Ovary (tissue), 7 donors: ENCODE measurements at regions not wholly inside any gene's neighbourhood (a gene's known extent, or its start where the extent isn't known, plus 50 kb on each side); places are given as distances from the start of the nearest gene placed in this dataset.
"Not testable (repeated sequence)": the region's sequence is repeated elsewhere in the genome, so short reads cannot be mapped to it uniquely, and the experiment has no call there.

ENCODE experiments used
- DNase-seq, 5 donors: peaks; one replicate each; pipeline ENCODE4 v3.0.0-alpha.2; 2019 to 2020
- H3K27ac ChIP-seq, 2 donors: fragments of 200-600 bp; one replicate each; pipeline versions ENCODE4 v1.5.1 to v1.8.0; 2019 to 2022
- H3K27me3 ChIP-seq: fragments of 200-600 bp; one replicate; pipeline ENCODE4 v1.8.0; 2022
- H3K36me3 ChIP-seq: fragments of 200-600 bp; sonication (generic); one replicate; pipeline ENCODE4 v1.5.1; 2019
- H3K4me1 ChIP-seq: one replicate; pipeline ENCODE4 v1.8.1; 2013; ENCODE audit warnings: mild to moderate bottlenecking, moderate library complexity; ENCODE audit not compliant: insufficient read depth
- H3K4me3 ChIP-seq: fragments of 200-600 bp; sonication (generic); one replicate; pipeline ENCODE4 v1.5.1; 2017
- H3K9me3 ChIP-seq, 2 donors: fragments of 200-600 bp in 1 of 2; sonication (generic) in 1 of 2; one replicate each; pipeline versions ENCODE4 v1.5.1 to v1.8.1; 2013 to 2019; ENCODE audit warnings: mild to moderate bottlenecking in 1 of 2, moderate library complexity in 1 of 2
- EP300 ChIP-seq: sonication (generic); formaldehyde crosslinking; IDR thresholded peaks from one replicate; pipeline ENCODE4 v1.6.1; 2017; ENCODE audit warnings: antibody characterized with exemption
- POLR2A ChIP-seq: fragments of 450-650 bp; IDR thresholded peaks from one replicate; pipeline ENCODE4 v1.6.1; 2017; ENCODE audit warnings: antibody characterized with exemption, mild to moderate bottlenecking, moderate library complexity
- WGBS, 3 donors: extraction: QIAGEN DNeasy Blood & Tissue Kit in 1 of 3; methylation state at CpG; one replicate each; pipeline versions ENCODE4 v1.1.5 to v1.1.7; 2013 to 2017; 5-methylcytosine and 5-hydroxymethylcytosine counted together
- intact Hi-C, 4 donors: fragments of 100-400 bp; cut with DNase I; formaldehyde crosslinking; loops; one replicate each; pipeline versions ENCODE4 v1.11.0 to v1.15.1; 2022 to 2023
- TF ChIP-seq, protein P1 (sequence below), 3 donors: fragments of 450-650 bp in 2 of 3; fragments of 200-600 bp in 1 of 3; IDR thresholded peaks; one replicate each; pipeline versions ENCODE4 v1.5.1 to v1.8.0; 2016 to 2022; ENCODE audit warnings: antibody characterized with exemption in 3 of 3, mild to moderate bottlenecking in 1 of 3
- donor health status: DM: no; HTN: no; CAD: no; lungs with moderate emphysema.
- donor health status: DM: no; HTN: no; CAD: no.
- donor health status: Bipolar disorder and iron deficiency.
- donor health status: DM: no; HTN: no; CAD: no.
- donor health status: DM: yes; HTN: yes; CAD: no.

DNA sequence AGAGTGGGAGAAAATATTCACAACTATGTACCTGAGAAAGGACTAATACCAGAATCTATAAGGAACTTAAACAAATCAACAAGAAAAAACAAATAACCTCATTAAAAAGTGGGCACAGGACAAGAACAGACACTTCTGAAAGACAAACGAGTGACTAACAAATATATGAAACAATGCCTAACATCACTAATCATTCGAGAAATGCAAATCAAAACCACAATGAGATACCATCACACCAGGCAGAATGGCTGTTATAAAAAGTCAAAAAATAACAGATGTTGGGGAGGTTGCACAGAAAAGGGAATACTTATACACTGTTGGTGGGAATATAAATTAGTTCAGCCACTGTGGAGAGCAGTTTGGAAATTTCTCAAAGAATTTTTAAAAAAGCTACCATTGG, 83.5 kb upstream of the WSCD1 start:
- Histone ChIP-seq H3K4me1 (no peaks in the 10 kb centered on the region), H3K4me3 (no peak overlapping the region), H3K27me3 (no peaks in the 10 kb centered on the region), H3K27ac (no peak overlapping the region), H3K9me3 (no peaks in the 10 kb centered on the region), H3K36me3 (no peaks in the 10 kb centered on the region)
- 80 to 92% (median 83%) methylated on average over 2 of the region's 2 CpGs for WGBS, 3 donors
- intact Hi-C loops = no loop called here
- TF ChIP-seq, protein P1, sequence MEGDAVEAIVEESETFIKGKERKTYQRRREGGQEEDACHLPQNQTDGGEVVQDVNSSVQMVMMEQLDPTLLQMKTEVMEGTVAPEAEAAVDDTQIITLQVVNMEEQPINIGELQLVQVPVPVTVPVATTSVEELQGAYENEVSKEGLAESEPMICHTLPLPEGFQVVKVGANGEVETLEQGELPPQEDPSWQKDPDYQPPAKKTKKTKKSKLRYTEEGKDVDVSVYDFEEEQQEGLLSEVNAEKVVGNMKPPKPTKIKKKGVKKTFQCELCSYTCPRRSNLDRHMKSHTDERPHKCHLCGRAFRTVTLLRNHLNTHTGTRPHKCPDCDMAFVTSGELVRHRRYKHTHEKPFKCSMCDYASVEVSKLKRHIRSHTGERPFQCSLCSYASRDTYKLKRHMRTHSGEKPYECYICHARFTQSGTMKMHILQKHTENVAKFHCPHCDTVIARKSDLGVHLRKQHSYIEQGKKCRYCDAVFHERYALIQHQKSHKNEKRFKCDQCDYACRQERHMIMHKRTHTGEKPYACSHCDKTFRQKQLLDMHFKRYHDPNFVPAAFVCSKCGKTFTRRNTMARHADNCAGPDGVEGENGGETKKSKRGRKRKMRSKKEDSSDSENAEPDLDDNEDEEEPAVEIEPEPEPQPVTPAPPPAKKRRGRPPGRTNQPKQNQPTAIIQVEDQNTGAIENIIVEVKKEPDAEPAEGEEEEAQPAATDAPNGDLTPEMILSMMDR (IDR thresholded peaks at IDR 0.05) = no peak
- no peak for TF ChIP-seq POLR2A
- TF ChIP-seq EP300 = no peak
- no peak for DNase-seq

DNA sequence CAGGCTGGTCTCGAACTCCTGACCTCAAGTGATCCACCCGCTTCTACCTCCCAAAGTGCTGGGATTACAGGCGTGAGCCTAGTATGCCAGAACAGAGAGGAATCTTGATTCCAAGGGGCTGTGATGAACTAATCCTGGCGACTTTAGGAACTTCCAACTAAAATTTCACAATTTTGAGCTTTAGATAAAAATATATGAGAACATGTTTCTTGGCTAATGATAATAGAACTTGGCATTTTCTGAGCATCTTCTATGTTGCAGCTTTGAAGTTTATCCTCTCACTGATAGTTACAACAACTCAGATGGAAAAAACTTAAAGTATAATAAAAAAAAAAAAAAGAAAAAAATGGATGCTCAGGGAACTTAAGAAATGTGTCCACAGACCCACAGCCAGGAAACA, 69.8 kb upstream of the WSCD1 start:
- 40 to 53% (median 41%) methylated on average over 4 of the region's 4 CpGs for WGBS, 3 donors
- Histone ChIP-seq H3K4me3 (no peak overlapping the region), H3K9me3 (no peaks in the 10 kb centered on the region), H3K27ac (no peak overlapping the region), H3K27me3 (no peaks in the 10 kb centered on the region), H3K4me1 (no peaks in the 10 kb centered on the region), H3K36me3 (no peaks in the 10 kb centered on the region)
- DNase-seq = no peak
- TF ChIP-seq, protein P1 (IDR thresholded peaks at IDR 0.05) = no peak
- TF ChIP-seq EP300 (no peak), POLR2A (no peak)
- intact Hi-C loops = no loop called here

DNA sequence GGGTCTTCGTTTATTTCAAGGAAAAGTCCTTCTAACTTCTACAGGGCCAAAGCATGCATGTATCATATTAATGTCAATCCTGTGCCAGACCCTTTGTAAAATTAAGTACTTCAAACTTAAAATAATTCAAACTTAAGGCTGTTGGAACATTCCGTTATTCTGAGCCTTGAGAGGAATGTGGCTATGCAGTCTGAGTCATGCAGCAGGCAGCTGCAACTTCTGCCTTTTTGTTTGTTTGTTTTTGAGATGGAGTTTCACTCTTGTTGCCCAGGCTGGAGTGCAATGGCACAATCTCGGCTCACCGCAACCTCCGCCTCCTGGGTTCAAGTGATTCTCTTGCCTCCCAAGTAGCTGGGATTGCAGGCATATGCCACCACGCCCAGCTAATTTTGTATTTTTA, 67.0 kb upstream of the WSCD1 start:
- H3K36me3 ChIP-seq, H3K27me3 ChIP-seq, DNase-seq, H3K4me1 ChIP-seq, H3K27ac ChIP-seq, intact Hi-C loops, H3K4me3 ChIP-seq, H3K9me3 ChIP-seq: not testable (repeated sequence)
- WGBS, 3 donors = 56 to 70% (median 65%) methylated on average over 6 of the region's 6 CpGs

DNA sequence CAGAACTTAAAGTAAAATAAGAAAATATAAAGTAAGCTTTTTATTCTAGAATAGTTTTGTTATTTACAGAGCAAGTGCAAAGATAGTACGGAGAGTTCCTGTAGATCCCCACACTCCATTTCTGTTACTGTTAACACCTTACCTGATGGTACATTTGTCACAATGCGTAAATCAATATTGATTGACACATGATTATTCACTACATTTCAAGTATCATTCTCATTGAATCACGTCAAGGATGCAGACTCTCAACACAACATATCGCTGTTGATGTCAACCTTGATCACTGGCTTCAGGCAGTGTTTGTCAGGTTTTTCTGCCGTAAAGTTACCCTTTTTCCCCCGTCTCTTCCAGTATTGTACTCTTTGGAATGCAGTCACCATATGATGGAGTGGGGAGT, 64.2 kb upstream of the WSCD1 start:
- no peaks in the 10 kb centered on the region for H3K27me3 ChIP-seq
- H3K36me3 ChIP-seq = no peaks in the 10 kb centered on the region
- no peaks in the 10 kb centered on the region for H3K4me1 ChIP-seq
- WGBS, 3 donors = 75 to 91% (median 84%) methylated on average over 6 of the region's 6 CpGs
- TF ChIP-seq, protein P1 (IDR thresholded peaks at IDR 0.05) = no peak
- no peak for TF ChIP-seq POLR2A
- no peak for TF ChIP-seq EP300
- H3K4me3 ChIP-seq = no peak overlapping the region
- no peak for DNase-seq
- no peak overlapping the region for H3K27ac ChIP-seq
- intact Hi-C loops = no loop called here
- H3K9me3 ChIP-seq = no peaks in the 10 kb centered on the region

DNA sequence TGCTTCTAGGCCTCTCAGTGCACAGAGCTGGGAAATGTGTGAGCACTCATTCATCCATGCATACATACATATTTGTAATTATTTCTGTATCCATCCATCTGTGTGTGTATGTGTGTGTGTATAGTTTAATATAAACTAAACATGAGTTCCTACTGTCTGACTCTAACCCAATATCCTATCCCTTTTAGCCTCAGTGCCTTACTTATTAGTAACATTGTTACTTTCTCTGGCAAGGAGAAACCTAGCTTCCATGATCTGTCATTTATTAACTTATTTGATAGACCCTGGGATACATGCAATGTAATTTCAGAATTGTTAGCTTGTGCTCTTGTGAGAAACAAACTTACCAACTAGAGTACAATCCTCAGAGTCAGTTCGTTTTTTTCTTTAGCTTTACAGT, 59.0 kb upstream of the WSCD1 start:
- H3K4me1 ChIP-seq = no peaks in the 10 kb centered on the region
- H3K4me3 ChIP-seq = no peak overlapping the region
- no peak overlapping the region for H3K27ac ChIP-seq
- TF ChIP-seq, protein P1 (IDR thresholded peaks at IDR 0.05) = no peak
- no peak for TF ChIP-seq POLR2A
- no peak for TF ChIP-seq EP300
- WGBS, 3 donors = 30 to 43% (median 38%) methylated on average over 1 of the region's 1 CpG
- H3K27me3 ChIP-seq = no peaks in the 10 kb centered on the region
- intact Hi-C loops = no loop called here
- H3K9me3 ChIP-seq = no peaks in the 10 kb centered on the region
- no peaks in the 10 kb centered on the region for H3K36me3 ChIP-seq
- no peak for DNase-seq
